Activated CD4-positive, alpha-beta T cell treated with anti-CD3 and anti-CD28 coated beads, Interleukin-2, amount 10 ng/mL, durations not matched to agents 7 days and 5 days (primary cell): ENCODE measurements at regions not wholly inside any gene's neighbourhood (a gene's known extent, or its start where the extent isn't known, plus 50 kb on each side); places are given as distances from the start of the nearest gene placed in this dataset.

Source experiments
- CTCF ChIA-PET: fragments of 350-600 bp; sonication (Branson Sonifier 250); formaldehyde crosslinking; loops from one replicate; lab custom pipeline; 2021; ENCODE audit warnings: antibody characterized with exemption; lab: Charles Lee
- POLR2A ChIA-PET: fragments of 350-600 bp; sonication (Branson Sonifier 250); formaldehyde crosslinking; loops from one replicate; lab custom pipeline; 2021; ENCODE audit warnings: antibody characterized with exemption; lab: Charles Lee
- DNase-seq: peaks from one replicate; pipeline ENCODE4 v3.0.0-alpha.2; 2020
- H3K27ac Mint-ChIP-seq: one replicate; pipeline ENCODE4 v1.8.0; 2021; ENCODE audit warnings: mild to moderate bottlenecking, moderate library complexity, mixed read lengths
- H3K27me3 Mint-ChIP-seq: one replicate; pipeline ENCODE4 v1.8.0; 2021; ENCODE audit warnings: mixed read lengths
- H3K36me3 Mint-ChIP-seq: one replicate; pipeline ENCODE4 v1.8.0; 2021; ENCODE audit warnings: low read depth, mixed read lengths
- H3K4me1 Mint-ChIP-seq: one replicate; pipeline ENCODE4 v1.8.0; 2021; ENCODE audit warnings: mixed read lengths
- H3K4me3 Mint-ChIP-seq: one replicate; pipeline ENCODE4 v1.8.0; 2021; ENCODE audit warnings: mild to moderate bottlenecking, moderate library complexity, mixed read lengths
- H3K9me3 Mint-ChIP-seq: one replicate; pipeline ENCODE4 v1.8.0; 2021; ENCODE audit warnings: mixed read lengths

GRCh38 chr4:85151371-85151770 is 184.9 kb upstream of the WDFY3 start:
- ChIA-PET POLR2A (no interaction called here), CTCF (interaction anchor here (0.6 kb wide), 1 partner anchor 138 kb away, joined by 3 read pairs; no protein-coding TSS in a partner anchor)
- H3K36me3 Mint-ChIP-seq, result no peaks in the 10 kb centered on the region
- no peaks in the 10 kb centered on the region for H3K9me3 Mint-ChIP-seq
- H3K27me3 Mint-ChIP-seq, result no peaks in the 10 kb centered on the region
- no peak for DNase-seq
- H3K4me3 Mint-ChIP-seq, result no peak overlapping the region
- H3K27ac Mint-ChIP-seq, result no peak overlapping the region
- H3K4me1 Mint-ChIP-seq, result no peaks in the 10 kb centered on the region

GRCh38 chr4:85151786-85152185 is 185.3 kb upstream of the WDFY3 start:
- Mint-ChIP-seq H3K27ac (no peak overlapping the region), H3K4me3 (no peak overlapping the region), H3K4me1 (no peaks in the 10 kb centered on the region), H3K27me3 (no peaks in the 10 kb centered on the region), H3K36me3 (no peaks in the 10 kb centered on the region), H3K9me3 (no peaks in the 10 kb centered on the region)
- POLR2A ChIA-PET, result no interaction called here
- CTCF ChIA-PET, result no interaction called here
- no peak for DNase-seq

GRCh38 chr4:85152480-85152879 is 186.0 kb upstream of the WDFY3 start:
- H3K4me1 Mint-ChIP-seq, result no peaks in the 10 kb centered on the region
- no peaks in the 10 kb centered on the region for H3K27me3 Mint-ChIP-seq
- DNase-seq, result no peak
- H3K4me3 Mint-ChIP-seq, result no peak overlapping the region
- H3K9me3 Mint-ChIP-seq, result no peaks in the 10 kb centered on the region
- no peak overlapping the region for H3K27ac Mint-ChIP-seq
- CTCF ChIA-PET, result no interaction called here
- no peaks in the 10 kb centered on the region for H3K36me3 Mint-ChIP-seq
- POLR2A ChIA-PET, result no interaction called here

DNA sequence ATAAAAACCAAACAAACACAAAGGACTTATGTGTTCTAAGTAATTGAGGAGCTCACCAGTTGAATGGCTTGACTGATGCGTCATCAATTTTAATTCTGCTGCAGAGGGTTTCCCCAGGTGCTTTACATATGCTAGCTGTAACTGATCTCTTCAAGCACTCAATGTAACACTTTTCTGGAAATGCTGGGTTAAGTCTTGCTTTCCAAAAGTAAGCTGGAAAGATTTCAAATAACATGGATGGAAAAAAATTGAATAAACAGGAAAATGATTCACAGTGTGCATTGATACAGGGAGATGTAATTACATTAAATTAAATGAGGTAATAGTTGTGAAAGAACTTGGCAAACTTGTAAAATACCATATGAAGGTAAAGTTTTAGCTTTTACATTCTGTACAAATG is 186.7 kb upstream of the WDFY3 start:
- Mint-ChIP-seq H3K4me1 (no peaks in the 10 kb centered on the region), H3K27me3 (no peaks in the 10 kb centered on the region), H3K9me3 (no peaks in the 10 kb centered on the region), H3K36me3 (no peaks in the 10 kb centered on the region), H3K27ac (no peak overlapping the region), H3K4me3 (no peak overlapping the region)
- ChIA-PET POLR2A (no interaction called here), CTCF (no interaction called here)
- no peak for DNase-seq

- no peaks in the 10 kb centered on the region for H3K4me1 Mint-ChIP-seq
- H3K27ac Mint-ChIP-seq, result no peak overlapping the region
- H3K36me3 Mint-ChIP-seq, result no peaks in the 10 kb centered on the region
- no peak for DNase-seq
- ChIA-PET CTCF (no interaction called here), POLR2A (no interaction called here)
- no peaks in the 10 kb centered on the region for H3K27me3 Mint-ChIP-seq
- no peak overlapping the region for H3K4me3 Mint-ChIP-seq
- H3K9me3 Mint-ChIP-seq, result no peaks in the 10 kb centered on the region
Observed at GRCh38 chr4:85154591-85154990, 188.1 kb upstream of the WDFY3 start.

- H3K4me3 Mint-ChIP-seq, result no peak overlapping the region
Observed at GRCh38 chr4:85165808-85166207, 199.3 kb upstream of the WDFY3 start.

DNA sequence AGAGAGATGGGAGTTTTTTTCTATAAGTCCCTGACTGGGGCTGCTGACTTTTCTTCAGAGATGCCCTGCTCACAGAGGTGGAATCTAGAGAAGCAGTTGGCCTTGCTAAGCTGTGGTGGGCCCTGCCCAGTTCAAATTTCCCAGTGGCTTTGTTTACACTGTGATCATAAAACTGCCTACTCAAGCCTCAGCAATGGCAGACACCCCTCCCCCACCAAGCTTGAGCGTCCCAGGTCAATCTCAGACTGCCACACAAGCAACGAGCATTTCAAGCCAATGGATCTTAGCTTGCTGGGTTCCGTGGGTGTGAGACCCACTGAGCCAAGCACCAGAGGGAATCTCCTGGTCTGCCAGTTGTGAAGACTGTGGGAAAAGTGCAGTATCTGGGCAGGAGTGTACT is 199.8 kb upstream of the WDFY3 start:
- no peaks in the 10 kb centered on the region for H3K4me1 Mint-ChIP-seq
- H3K27ac Mint-ChIP-seq, result no peak overlapping the region
- H3K9me3 Mint-ChIP-seq, result peaks cover 5% of the 10 kb centered on the region
- ChIA-PET CTCF (no interaction called here), POLR2A (no interaction called here)
- no peaks in the 10 kb centered on the region for H3K36me3 Mint-ChIP-seq
- no peak overlapping the region for H3K4me3 Mint-ChIP-seq
- H3K27me3 Mint-ChIP-seq, result no peaks in the 10 kb centered on the region
- no peak for DNase-seq

More at GRCh38 chr4:85165808-85166207, 199.3 kb upstream of the WDFY3 start:
- Mint-ChIP-seq H3K9me3 (peaks cover 5% of the 10 kb centered on the region), H3K27ac (no peak overlapping the region), H3K36me3 (no peaks in the 10 kb centered on the region), H3K27me3 (no peaks in the 10 kb centered on the region), H3K4me1 (no peaks in the 10 kb centered on the region)
- ChIA-PET CTCF (no interaction called here), POLR2A (no interaction called here)
- no peak for DNase-seq

DNA sequence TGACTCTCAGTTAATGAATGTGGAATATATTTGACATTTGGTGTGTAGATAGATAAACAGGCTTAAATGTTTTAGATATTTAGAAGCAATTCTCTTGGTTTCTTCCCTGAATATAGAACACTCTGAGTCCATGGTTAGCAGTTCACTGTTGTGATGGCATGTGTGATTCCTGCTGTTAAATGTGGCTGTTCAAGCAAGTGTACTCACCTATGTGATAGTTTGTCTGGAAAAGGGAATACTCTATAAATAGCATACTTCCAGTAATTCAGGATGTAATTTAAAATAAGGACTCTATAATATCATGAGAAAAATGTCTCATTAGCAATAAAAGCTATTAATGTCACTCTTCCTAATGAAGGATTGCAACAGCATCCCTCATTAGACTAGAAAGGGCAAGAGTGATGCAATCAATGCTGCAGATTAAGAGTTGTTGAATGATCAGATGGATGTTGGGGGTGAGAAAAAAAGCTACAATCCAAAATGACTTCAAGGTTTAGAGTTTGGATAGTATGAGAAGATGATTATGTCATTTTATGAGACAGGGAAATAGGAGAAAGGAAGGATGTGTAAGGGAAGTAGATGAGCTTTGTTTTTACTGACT is 201.8 kb upstream of the WDFY3 start:
- no peaks in the 10 kb centered on the region for H3K4me1 Mint-ChIP-seq
- H3K27me3 Mint-ChIP-seq, result no peaks in the 10 kb centered on the region
- H3K36me3 Mint-ChIP-seq, result no peaks in the 10 kb centered on the region
- peaks cover 5% of the 10 kb centered on the region for H3K9me3 Mint-ChIP-seq
- ChIA-PET POLR2A (no interaction called here), CTCF (no interaction called here)
- H3K4me3 Mint-ChIP-seq, result no peak overlapping the region
- H3K27ac Mint-ChIP-seq, result no peak overlapping the region
- DNase-seq, result no peak

DNA sequence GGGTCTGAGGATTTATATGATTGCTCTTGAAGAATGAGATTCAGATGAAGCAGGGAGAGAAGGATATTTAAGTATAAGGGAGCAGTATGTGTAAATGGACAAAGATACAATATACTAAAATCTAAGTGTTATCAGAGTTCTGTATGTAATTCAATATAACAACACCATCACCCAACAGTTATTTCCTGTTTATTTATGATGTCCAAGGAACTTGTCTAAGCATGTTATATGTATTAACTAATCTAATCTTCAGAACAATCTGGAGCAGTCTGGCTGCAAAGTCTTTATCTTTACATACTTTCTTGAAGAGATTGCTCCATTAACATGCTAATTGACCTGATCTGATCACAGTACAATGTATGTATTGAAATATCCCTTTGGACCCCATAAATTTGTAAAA is 203.8 kb upstream of the WDFY3 start:
- no peaks in the 10 kb centered on the region for H3K27me3 Mint-ChIP-seq
- ChIA-PET CTCF (no interaction called here), POLR2A (no interaction called here)
- no peak overlapping the region for H3K27ac Mint-ChIP-seq
- DNase-seq, result no peak
- H3K4me3 Mint-ChIP-seq, result no peak overlapping the region
- no peaks in the 10 kb centered on the region for H3K4me1 Mint-ChIP-seq
- H3K9me3 Mint-ChIP-seq, result peaks cover 4% of the 10 kb centered on the region
- no peaks in the 10 kb centered on the region for H3K36me3 Mint-ChIP-seq

GRCh38 chr4:85175190-85175589 is 208.7 kb upstream of the WDFY3 start:
- ChIA-PET CTCF (no interaction called here), POLR2A (no interaction called here)
- Mint-ChIP-seq H3K36me3 (no peaks in the 10 kb centered on the region), H3K4me1 (no peaks in the 10 kb centered on the region), H3K9me3 (no peaks in the 10 kb centered on the region), H3K4me3 (no peak overlapping the region), H3K27me3 (no peaks in the 10 kb centered on the region), H3K27ac (no peak overlapping the region)
- DNase-seq, result no peak

DNA sequence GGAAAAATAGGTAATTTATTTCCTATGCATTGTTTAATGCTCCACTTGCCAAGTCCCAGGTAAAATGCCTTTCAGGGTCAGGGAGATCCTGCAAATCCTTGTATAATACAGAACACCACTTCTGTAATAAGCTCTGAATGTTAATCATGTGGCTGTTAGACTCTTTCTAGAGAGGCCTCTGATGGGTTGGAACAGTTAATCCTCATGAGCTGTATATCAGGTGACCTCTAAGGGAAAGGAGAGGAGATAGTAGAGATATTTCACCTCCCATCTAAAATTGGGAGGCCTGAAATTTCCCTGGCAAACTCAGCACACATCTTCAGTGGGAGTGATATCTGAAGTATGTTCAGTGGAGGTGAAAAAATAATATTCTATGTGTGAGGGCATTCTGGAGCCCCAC is 210.6 kb upstream of the WDFY3 start:
- POLR2A ChIA-PET, result no interaction called here
- DNase-seq, result no peak
- Mint-ChIP-seq H3K27ac (no peak overlapping the region), H3K27me3 (no peaks in the 10 kb centered on the region), H3K4me1 (no peaks in the 10 kb centered on the region), H3K9me3 (no peaks in the 10 kb centered on the region), H3K4me3 (no peak overlapping the region), H3K36me3 (no peaks in the 10 kb centered on the region)
- CTCF ChIA-PET, result no interaction called here

DNA sequence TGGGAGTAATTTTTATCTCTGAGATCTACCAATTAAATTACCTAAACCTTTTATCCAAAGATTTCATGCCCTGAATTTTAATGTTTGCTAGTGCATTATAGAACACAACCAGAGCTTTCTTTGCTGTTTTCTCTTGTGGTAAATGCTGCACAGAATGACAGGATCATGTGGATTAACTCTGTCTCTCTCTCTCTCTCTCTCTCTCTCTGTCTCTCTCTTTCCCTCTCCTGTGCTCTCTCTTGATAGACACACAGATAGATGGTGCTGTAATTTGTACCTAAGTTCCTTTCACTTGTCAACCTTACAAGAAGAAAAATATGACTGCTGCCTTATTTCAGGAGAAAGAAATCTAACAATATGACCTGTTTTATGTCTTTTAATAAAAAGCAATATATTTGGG is 211.2 kb upstream of the WDFY3 start:
- H3K4me3 Mint-ChIP-seq, result no peak overlapping the region
- H3K27ac Mint-ChIP-seq, result no peak overlapping the region
- H3K36me3 Mint-ChIP-seq, result no peaks in the 10 kb centered on the region
- no peaks in the 10 kb centered on the region for H3K4me1 Mint-ChIP-seq
- CTCF ChIA-PET, result no interaction called here
- no peaks in the 10 kb centered on the region for H3K27me3 Mint-ChIP-seq
- POLR2A ChIA-PET, result no interaction called here
- H3K9me3 Mint-ChIP-seq, result no peaks in the 10 kb centered on the region
- DNase-seq, result no peak

DNA sequence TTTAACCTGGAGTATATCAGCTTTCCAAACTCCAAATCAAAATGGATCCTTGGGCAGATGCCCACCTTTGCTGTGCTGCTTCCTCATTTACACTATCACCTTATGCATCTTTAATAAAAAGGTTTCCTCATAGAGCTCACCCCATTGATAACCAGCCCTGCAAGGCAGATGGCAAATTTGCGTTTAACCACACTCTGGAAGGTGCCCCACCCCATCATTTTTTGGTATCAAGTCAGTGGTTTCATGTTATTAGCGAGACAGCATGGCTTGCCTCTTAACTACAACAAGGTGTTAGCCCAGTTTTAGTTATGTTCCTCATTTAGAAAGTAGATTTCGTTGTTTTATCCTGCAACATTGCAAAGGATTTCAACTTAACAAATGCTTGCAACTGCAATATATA is 214.0 kb upstream of the WDFY3 start:
- Mint-ChIP-seq H3K4me1 (no peaks in the 10 kb centered on the region), H3K4me3 (no peak overlapping the region), H3K27me3 (no peaks in the 10 kb centered on the region), H3K27ac (no peak overlapping the region), H3K9me3 (no peaks in the 10 kb centered on the region), H3K36me3 (no peaks in the 10 kb centered on the region)
- CTCF ChIA-PET, result no interaction called here
- no peak for DNase-seq
- POLR2A ChIA-PET, result no interaction called here

- no peaks in the 10 kb centered on the region for H3K36me3 Mint-ChIP-seq
- no peaks in the 10 kb centered on the region for H3K4me1 Mint-ChIP-seq
- no peaks in the 10 kb centered on the region for H3K27me3 Mint-ChIP-seq
- ChIA-PET CTCF (no interaction called here), POLR2A (no interaction called here)
- DNase-seq, result no peak
- H3K27ac Mint-ChIP-seq, result no peak overlapping the region
- peaks cover 8% of the 10 kb centered on the region for H3K9me3 Mint-ChIP-seq
- no peak overlapping the region for H3K4me3 Mint-ChIP-seq
Observed at GRCh38 chr4:85187106-85187505, 220.6 kb upstream of the WDFY3 start.
